Stimulated activated CD4-positive, alpha-beta T cell treated with anti-CD3 and anti-CD28 coated beads, TNF-alpha, amount 100 ng/mL, for 1 hour (primary cell): ENCODE measurements at regions not wholly inside any gene's neighbourhood (a gene's known extent, or its start where the extent isn't known, plus 50 kb on each side); places are given as distances from the start of the nearest gene placed in this dataset.

Source experiments
- DNase-seq, 3 donors: peaks; one replicate each; pipeline ENCODE4 v3.0.0-alpha.2; 2020; ENCODE audit warnings: low read depth in 3 of 3, low spot score in 1 of 3

DNA sequence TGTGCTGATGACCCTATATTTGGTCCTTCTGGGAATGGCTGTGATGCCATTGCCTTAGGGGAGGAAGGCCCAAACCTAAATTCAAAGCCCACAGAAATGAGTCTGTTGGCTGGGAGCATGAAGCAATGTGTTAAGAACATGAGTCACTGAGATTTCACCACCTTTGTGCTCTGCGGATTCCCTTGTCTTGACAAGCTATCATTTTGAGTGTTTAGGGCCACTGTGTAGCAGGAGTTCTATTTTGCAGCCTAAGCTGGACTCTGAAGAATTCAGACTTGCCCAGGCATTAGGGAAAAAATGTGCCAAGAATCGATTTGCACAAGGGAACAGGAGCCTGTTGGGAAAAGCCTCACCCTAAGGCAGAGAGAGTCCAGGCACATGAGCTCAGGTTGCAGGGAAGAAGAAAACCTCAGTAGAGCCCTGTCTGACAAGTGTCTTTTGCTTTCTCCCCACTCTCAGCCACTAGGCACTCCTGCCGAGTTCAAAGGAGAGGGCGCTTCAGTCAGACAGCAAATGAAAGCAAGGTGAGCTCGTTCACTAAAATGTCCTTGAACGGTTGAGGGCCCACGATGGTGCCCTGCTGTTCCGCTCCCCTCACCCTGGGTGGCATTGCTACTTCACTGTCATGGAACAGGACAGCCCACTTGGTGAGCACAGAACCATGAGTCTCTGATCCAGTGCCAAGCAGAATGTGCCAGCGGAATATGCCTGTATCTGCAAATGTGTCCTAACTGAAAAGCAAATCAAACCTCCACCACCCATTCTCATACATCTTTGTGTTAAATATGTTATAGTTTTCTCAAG is 93.6 kb downstream of the PRLHR start:
- no peak for DNase-seq

DNA sequence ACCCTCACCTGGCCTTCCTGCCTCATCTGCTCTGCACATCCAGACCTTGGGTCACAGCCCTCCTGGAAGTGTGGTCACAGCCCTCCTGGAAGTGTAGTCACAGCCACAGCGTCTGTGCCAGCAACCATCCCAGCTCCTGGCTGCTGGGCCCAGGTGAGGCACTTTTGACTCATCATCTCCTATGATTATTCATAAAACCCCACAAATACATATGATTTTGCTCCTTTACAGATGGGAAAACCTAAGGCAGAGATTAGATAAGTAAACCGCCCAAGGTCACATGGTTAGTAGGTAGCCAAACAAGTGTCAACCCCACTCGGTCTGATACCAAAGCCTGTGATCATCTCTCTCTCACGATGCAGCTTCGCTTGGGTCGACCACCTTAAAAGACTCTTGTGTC is 94.3 kb downstream of the PRLHR start:
- no peak for DNase-seq

GRCh38 chr10:118500477-118501104 is 94.9 kb downstream of the PRLHR start:
- DNase-seq: no peak

- no peak for DNase-seq
Measured at GRCh38 chr10:118499186-118499585, 96.3 kb downstream of the PRLHR start.

GRCh38 chr10:118498623-118499022 is 96.8 kb downstream of the PRLHR start:
- no peak for DNase-seq

DNA sequence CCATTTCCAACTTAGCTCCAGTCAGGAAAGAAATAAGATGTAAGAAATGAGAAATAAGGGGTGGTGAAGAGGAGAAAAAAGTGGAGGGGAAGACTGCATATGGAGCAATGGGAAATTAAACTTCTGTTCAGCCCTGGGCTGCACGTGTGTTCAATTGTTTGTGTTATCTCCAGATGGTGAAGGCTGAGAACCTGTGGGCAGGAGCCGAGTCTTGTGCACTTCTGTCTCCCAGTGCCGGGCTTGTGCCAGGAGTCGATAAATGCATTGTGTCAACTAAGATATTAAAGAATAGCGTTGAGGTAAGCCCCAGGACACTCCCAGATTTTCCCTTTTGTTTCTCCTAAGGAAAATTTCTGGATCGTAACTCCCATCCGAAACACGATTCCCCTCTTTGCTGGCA is 98.2 kb downstream of the PRLHR start:
- no peak for DNase-seq

- DNase-seq: no peak
Measured at GRCh38 chr10:118496525-118496924, 98.9 kb downstream of the PRLHR start.

DNA sequence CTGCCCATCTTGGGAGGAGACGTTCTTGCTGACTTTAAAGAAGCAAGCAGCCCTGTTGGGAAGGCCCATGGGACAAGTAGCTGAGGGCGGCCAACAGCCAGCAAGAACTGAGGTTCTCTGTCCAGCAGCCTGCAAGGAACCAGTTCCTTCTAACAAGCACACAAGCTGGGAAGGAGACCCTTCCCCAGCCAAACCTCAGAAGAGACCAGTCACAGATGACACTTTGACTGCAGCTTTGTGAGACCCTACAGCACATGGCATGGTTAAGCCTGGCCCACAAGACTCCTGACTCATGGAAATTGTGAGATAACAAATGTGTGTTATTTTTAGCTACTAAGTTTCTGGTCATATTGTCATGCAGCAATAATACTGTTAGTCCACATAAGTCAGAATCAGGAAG is 99.9 kb downstream of the PRLHR start:
- no peak for DNase-seq

GRCh38 chr10:118491055-118491454 is 104.4 kb downstream of the PRLHR start:
- DNase-seq: no peak

GRCh38 chr10:118488710-118489497 is 106.5 kb downstream of the PRLHR start:
- no peak for DNase-seq

DNA sequence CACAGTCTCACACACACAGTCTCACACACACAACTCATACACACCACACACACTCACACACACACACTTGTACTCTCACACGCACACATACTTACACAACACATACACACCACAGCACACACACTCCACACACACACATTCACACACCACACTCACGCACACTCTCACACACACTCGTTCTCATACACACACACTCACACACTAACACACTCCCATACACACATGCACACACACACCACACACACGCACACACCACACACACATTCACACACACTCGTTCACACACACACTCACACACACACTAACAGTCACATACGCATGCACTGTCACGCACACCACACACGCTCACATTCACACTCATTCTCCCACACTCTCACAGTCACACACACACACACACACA is 109.8 kb downstream of the PRLHR start:
- DNase-seq: no peak

DNA sequence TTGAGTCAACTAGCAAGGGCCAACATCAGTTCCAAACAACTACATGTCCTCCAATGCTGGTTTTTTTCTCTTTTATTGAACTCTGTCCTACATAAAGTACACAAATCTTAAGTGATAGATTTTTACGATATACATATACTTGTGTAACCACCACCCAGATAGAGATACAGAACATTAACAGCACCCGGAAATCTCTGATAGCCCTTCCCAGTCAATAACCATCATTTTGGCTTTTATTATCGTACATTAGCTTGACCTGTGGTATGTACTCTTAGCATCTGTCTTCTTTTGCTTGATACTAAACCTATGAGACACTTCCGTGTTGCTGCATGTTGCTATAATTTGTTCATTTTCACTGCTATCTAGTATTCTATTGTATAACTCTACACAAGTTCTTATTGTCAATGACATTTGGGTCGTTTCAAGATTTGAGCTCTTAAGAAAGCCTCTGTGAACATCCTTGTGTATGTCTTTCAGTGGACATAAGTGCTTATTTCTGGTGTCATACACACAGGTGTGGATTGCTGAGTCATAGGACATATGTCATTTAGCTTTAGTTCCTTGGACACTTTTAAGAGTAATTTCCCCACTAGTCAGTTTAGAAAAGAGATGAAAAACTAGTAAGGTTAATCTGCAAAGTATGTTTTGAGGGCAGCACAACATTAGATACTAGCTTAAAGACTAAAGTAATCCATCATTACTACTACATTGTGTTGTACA is 111.1 kb downstream of the PRLHR start:
- no peak for DNase-seq

DNA sequence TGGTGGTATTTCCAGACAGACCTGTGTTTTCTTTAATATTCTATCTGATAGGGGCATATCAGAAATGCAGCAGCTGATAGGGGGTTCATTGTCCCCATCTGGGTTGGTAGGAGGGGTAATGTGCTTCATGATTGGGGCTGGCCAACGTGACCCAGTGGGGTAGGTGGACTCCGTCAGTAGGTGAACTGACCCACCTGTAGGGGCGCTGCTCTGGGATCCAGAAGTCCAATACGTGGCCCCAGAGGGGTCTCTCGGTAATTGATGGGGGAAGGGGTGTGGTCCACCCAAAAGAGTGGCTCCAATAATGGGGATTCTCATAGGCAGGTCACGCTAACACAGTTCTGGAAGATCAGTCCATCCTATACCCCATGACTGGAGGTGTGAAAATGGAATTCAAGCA is 112.0 kb downstream of the PRLHR start:
- DNase-seq: no peak

- no peak for DNase-seq
Measured at GRCh38 chr10:118482393-118483331, 112.8 kb downstream of the PRLHR start.

- DNase-seq: no peak
Measured at GRCh38 chr10:118481871-118482270, 113.6 kb downstream of the PRLHR start.

DNA sequence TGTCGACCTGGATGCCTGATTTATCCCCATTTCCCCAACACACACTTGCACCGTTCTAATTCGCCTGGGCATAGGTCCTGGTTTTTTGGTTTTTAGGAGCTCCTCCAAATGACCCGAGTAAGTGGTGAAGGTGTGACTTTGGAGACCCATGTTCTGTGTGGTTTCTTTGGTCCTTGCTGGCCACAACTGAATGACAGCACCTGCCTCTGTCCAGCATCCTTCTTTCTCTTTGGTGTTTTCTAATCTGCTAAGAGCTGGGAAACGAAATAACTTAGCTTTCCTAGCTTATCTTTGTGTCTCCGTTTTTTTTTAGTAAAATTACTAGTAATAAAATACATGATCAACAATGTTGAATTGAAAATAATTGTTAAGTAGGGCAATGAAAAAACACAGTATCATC is 120.2 kb downstream of the PRLHR start:
- DNase-seq: no peak

GRCh38 chr10:118474111-118474510 is 121.3 kb downstream of the PRLHR start:
- no peak for DNase-seq

- DNase-seq: no peak
Measured at GRCh38 chr10:118473305-118473960, 122.0 kb downstream of the PRLHR start.

- DNase-seq: no peak
Measured at GRCh38 chr10:118472415-118473304, 122.8 kb downstream of the PRLHR start.
